DND-41 (cell line): ENCODE measurements at regions not wholly inside any gene's neighbourhood (a gene's known extent, or its start where the extent isn't known, plus 50 kb on each side); places are given as distances from the start of the nearest gene placed in this dataset.

Experiments used
- ATAC-seq: fragments of 200-7000 bp; cut with Tn5 transposase; 3 replicates; pipeline ENCODE4 v1.9.1; 2021; ENCODE audit warnings: low read depth; ENCODE audit not compliant: insufficient read depth
- DNase-seq: peaks from one replicate; pipeline ENCODE4 v3.0.0-alpha.2; 2020
- H2AFZ ChIP-seq: 2 replicates; pipeline ENCODE4 v1.6.0; 2012; ENCODE audit warnings: low read depth, low read length
- H3K27ac ChIP-seq: 2 replicates; pipeline ENCODE4 v1.5.1; 2012; ENCODE audit warnings: low read length, inconsistent platforms
- H3K27me3 ChIP-seq: fragments of 200-600 bp; sonication (generic); 2 replicates; pipeline ENCODE4 v1.6.0; 2012; ENCODE audit warnings: low read length, mild to moderate bottlenecking, inconsistent platforms; ENCODE audit not compliant: insufficient read depth, poor library complexity
- H3K36me3 ChIP-seq: 2 replicates; pipeline ENCODE4 v1.5.1; 2012; ENCODE audit warnings: low read length, inconsistent platforms; ENCODE audit not compliant: insufficient read depth
- H3K4me1 ChIP-seq: 2 replicates; pipeline ENCODE4 v1.5.1; 2012; ENCODE audit warnings: mild to moderate bottlenecking, low read length; ENCODE audit not compliant: insufficient read depth
- H3K4me2 ChIP-seq: 2 replicates; pipeline ENCODE4 v1.6.0; 2012; ENCODE audit warnings: mild to moderate bottlenecking, moderate library complexity, low read length, inconsistent platforms; ENCODE audit not compliant: insufficient read depth
- H3K4me3 ChIP-seq, 2 experiments: fragments of 200-600 bp in 1 of 2; shearing (Covaris generic) in 1 of 2; 2 replicates each; pipeline ENCODE4 v1.5.1; 2012 to 2016; ENCODE audit warnings: inconsistent platforms in 2 of 2, low read length in 2 of 2, mild to moderate bottlenecking in 2 of 2, low read depth in 1 of 2, moderate library complexity in 1 of 2
- H3K79me2 ChIP-seq: 2 replicates; pipeline ENCODE4 v1.6.0; 2012; ENCODE audit warnings: low read length, inconsistent platforms; ENCODE audit not compliant: insufficient read depth
- H3K9ac ChIP-seq: 2 replicates; pipeline ENCODE4 v1.6.0; 2012; ENCODE audit warnings: low read depth, mild to moderate bottlenecking, inconsistent platforms, low read length, moderate library complexity
- H3K9me3 ChIP-seq: 2 replicates; pipeline ENCODE4 v1.5.1; 2012; ENCODE audit warnings: low read length, moderate library complexity, mild to moderate bottlenecking, inconsistent platforms; ENCODE audit not compliant: insufficient read depth, severe bottlenecking
- H4K20me1 ChIP-seq: 2 replicates; pipeline ENCODE4 v1.6.0; 2012; ENCODE audit warnings: low read length; ENCODE audit not compliant: insufficient read depth
- CTCF ChIP-seq: IDR thresholded peaks from 2 replicates; pipeline ENCODE4 v1.5.1; 2012; ENCODE audit warnings: borderline replicate concordance, low read length, moderate library complexity, mild to moderate bottlenecking; ENCODE audit not compliant: poor library complexity, severe bottlenecking; ENCODE audit errors: extremely low read depth
- EZH2 ChIP-seq: IDR thresholded peaks from 3 replicates; pipeline ENCODE4 v1.6.1; 2012; ENCODE audit warnings: borderline replicate concordance, low read depth, mild to moderate bottlenecking, moderate library complexity, low read length, inconsistent platforms; ENCODE audit not compliant: severe bottlenecking

GRCh38 chr15:92565351-92566125 lies 90.0 kb downstream of the FAM174B start:
- DNase-seq = no peak
- Histone ChIP-seq H3K4me2 (no peak overlapping the region), H3K79me2 (no peaks in the 10 kb centered on the region), H3K36me3 (no peaks in the 10 kb centered on the region), H4K20me1 (no peaks in the 10 kb centered on the region), H3K27ac (no peak overlapping the region), H3K4me1 (no peaks in the 10 kb centered on the region), H3K4me3 (no peak overlapping the region), H3K27me3 (peaks cover 4% of the 10 kb centered on the region), H2AFZ (no peak overlapping the region), H3K9ac (no peak overlapping the region), H3K9me3 (no peaks in the 10 kb centered on the region)
- no peak for ATAC-seq
- TF ChIP-seq CTCF = no peak

DNA sequence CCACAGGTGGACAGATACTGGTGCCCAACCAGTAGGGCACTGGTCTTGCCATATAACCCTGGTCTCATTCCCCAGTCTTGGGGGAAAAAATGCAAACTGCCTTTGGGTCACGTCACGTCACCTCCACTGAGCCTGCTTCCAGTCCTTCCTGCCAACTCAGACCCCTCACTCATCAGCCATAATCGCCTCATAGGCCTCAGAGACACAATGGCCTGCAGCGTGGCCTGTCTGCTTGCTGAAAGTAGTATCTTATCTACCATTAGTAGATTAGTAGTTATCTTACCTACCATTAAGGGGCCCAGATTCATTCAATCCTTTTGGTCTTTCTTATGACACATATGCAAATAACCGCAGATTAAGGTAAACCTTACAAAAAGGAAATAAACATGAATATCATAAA lies 93.8 kb downstream of the FAM174B start:
- no peaks in the 10 kb centered on the region for H4K20me1 ChIP-seq
- H3K4me2 ChIP-seq = no peak overlapping the region
- no peak overlapping the region for H3K9ac ChIP-seq
- no peak for TF ChIP-seq CTCF
- TF ChIP-seq EZH2 = no peak
- H3K4me1 ChIP-seq = no peaks in the 10 kb centered on the region
- H2AFZ ChIP-seq = no peak overlapping the region
- H3K36me3 ChIP-seq = no peaks in the 10 kb centered on the region
- peaks cover 4% of the 10 kb centered on the region for H3K27me3 ChIP-seq
- no peak for DNase-seq
- H3K79me2 ChIP-seq = no peaks in the 10 kb centered on the region
- no peaks in the 10 kb centered on the region for H3K9me3 ChIP-seq
- H3K27ac ChIP-seq = no peak overlapping the region
- ATAC-seq = no peak
- H3K4me3 ChIP-seq = no peak overlapping the region

DNA sequence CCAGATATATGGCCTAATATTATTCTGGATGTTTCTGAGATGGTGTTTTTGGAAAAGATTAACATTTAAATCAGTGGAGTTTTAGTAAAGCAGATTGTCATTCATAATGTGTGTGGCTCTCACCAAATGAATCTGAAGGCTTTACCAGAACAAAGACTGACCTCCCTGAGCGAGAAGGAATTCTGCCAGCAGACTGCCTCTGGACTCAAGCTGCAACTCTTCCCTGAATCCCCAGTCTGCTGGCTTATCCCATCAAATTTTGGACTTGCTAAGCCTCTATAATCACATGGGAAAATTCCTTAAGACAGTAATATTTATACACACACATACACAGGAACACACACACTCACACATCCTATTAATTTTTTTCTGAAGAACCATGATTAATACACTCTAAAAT lies 102.3 kb downstream of the FAM174B start:
- H3K4me3 ChIP-seq = no peak overlapping the region
- no peaks in the 10 kb centered on the region for H4K20me1 ChIP-seq
- no peaks in the 10 kb centered on the region for H3K27me3 ChIP-seq
- H3K4me2 ChIP-seq = no peak overlapping the region
- H3K9me3 ChIP-seq = no peaks in the 10 kb centered on the region
- DNase-seq = no peak
- no peak for TF ChIP-seq EZH2
- no peak for TF ChIP-seq CTCF
- no peaks in the 10 kb centered on the region for H3K36me3 ChIP-seq
- H3K9ac ChIP-seq = no peak overlapping the region
- no peaks in the 10 kb centered on the region for H3K79me2 ChIP-seq
- no peak for ATAC-seq
- no peak overlapping the region for H2AFZ ChIP-seq
- no peak overlapping the region for H3K27ac ChIP-seq
- no peaks in the 10 kb centered on the region for H3K4me1 ChIP-seq
